ENCODE measurements at regions not wholly inside any gene's neighbourhood (a gene's known extent, or its start where the extent isn't known, plus 50 kb on each side); places are given as distances from the start of the nearest gene placed in this dataset.
"Not testable (repeated sequence)": the region's sequence is repeated elsewhere in the genome, so short reads cannot be mapped to it uniquely, and the experiment has no call there.

DNA sequence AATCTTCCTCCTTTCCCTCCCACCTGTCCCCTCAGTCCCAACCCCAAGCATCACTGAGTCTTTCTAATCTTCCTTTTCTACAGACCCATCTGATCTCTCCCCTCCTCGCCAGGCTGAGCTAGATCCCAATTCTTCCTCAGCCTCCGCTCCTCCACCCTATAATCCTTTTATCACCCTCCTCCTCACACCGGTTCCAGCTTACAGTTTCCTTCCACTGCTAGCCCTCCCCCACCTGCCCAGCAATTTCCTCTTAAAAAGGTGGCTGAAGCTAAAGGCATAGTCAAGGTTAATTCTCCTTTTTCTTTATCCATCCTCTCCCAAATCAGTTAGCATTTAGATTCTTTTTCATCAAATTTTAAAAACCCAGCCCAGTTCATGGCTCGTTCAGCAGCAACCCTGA is 470.6 kb upstream of the NUDT12 start:
- H4K20me1 ChIP-seq (ENCODE audit: insufficient read depth); H3K79me2 ChIP-seq (ENCODE audit: insufficient read depth): not testable (repeated sequence)

DNA sequence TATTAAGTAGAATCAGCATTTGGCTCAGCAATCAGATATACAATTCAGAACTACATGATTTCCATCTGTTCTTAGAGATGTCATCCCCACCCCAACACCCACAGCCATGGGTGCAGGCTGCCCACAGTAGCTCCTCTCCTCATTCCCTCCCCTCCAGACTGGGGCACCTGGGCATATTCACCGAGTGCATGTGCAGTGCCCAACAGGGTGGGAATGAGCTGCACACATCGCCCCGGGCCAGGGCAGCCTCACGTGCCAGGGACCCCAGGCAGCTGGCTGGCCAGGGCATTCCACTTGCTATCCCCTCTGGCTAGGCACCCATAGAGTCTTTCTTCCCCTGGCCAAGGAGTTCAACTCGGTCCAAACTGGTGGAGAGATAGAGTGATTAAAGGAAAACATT is 461.9 kb upstream of the NUDT12 start:
- Histone ChIP-seq H3K9ac (no peak overlapping the region), H3F3A (replicated peaks; ENCODE audit: insufficient read depth) (no peaks in the 10 kb centered on the region), H3K9me2 (no peaks in the 10 kb centered on the region), H3K79me2 (ENCODE audit: insufficient read depth) (no peaks in the 10 kb centered on the region), H3K27ac (ENCODE audit: low read depth in 2 of 2, low read length in 1 of 2) (no peak overlapping the region), H3K36me3 (replicated peaks in 1 of 2; ENCODE audit: control insufficient read depth in 1 of 2, insufficient read depth in 2 of 2, low read length in 1 of 2) (no peaks in the 10 kb centered on the region), H3K4me1 (ENCODE audit: control insufficient read depth in 1 of 2, insufficient read depth in 2 of 2, low read depth in 1 of 2, low read length in 1 of 2) (no peaks in the 10 kb centered on the region), H3K4me2 (no peak overlapping the region), H2AFZ (ENCODE audit: low read depth) (no peak overlapping the region), H3K4me3 (ENCODE audit: low read depth in 2 of 2, low read length in 1 of 2) (no peak overlapping the region), H3K27me3 (ENCODE audit: insufficient read depth) (no peaks in the 10 kb centered on the region), H3K9me3 (no peaks in the 10 kb centered on the region), H4K20me1 (ENCODE audit: insufficient read depth) (no peaks in the 10 kb centered on the region)
- WGBS (ENCODE audit: low lambda C conversion rate) = 51% methylated on average over 4 of the region's 5 CpGs
- ChIA-PET CTCF (no interaction called here), POLR2A (no interaction called here)
- TF ChIP-seq TCF12 (IDR thresholded peaks at IDR 0.05) (no peak), EP300 (IDR thresholded peaks at IDR 0.05; ENCODE audit: borderline replicate concordance in 1 of 2, low read depth in 1 of 2, low read length in 1 of 2) (no peak), NRF1 (IDR thresholded peaks at IDR 0.05; ENCODE audit: low read depth, low read length) (no peak), FOXM1 (IDR thresholded peaks at IDR 0.05; ENCODE audit: low read depth) (no peak), ELF1 (IDR thresholded peaks at IDR 0.05) (no peak), TAF1 (IDR thresholded peaks at IDR 0.05; ENCODE audit: borderline replicate concordance, low read depth, low read length) (no peak), SMC3 (IDR thresholded peaks at IDR 0.05; ENCODE audit: low read depth, low read length) (no peak), EZH2phosphoT487 (IDR thresholded peaks at IDR 0.05; ENCODE audit: borderline replicate concordance, low read depth) (no peak), RXRA (IDR thresholded peaks at IDR 0.05; ENCODE audit: borderline replicate concordance, low read depth) (no peak), POLR2AphosphoS5 (IDR thresholded peaks at IDR 0.05; ENCODE audit: low read depth, low read length) (no peak), MEF2A (IDR thresholded peaks at IDR 0.05; ENCODE audit: borderline replicate concordance, low read depth) (no peak), SIN3A (IDR thresholded peaks at IDR 0.05; ENCODE audit: borderline replicate concordance, low read depth, low read length) (no peak), JUND (IDR thresholded peaks at IDR 0.05) (no peak)
- TF ChIP-seq, protein P1, sequence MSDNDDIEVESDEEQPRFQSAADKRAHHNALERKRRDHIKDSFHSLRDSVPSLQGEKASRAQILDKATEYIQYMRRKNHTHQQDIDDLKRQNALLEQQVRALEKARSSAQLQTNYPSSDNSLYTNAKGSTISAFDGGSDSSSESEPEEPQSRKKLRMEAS (IDR thresholded peaks at IDR 0.05; ENCODE audit: low read depth) = no peak
- TF ChIP-seq, protein P2, sequence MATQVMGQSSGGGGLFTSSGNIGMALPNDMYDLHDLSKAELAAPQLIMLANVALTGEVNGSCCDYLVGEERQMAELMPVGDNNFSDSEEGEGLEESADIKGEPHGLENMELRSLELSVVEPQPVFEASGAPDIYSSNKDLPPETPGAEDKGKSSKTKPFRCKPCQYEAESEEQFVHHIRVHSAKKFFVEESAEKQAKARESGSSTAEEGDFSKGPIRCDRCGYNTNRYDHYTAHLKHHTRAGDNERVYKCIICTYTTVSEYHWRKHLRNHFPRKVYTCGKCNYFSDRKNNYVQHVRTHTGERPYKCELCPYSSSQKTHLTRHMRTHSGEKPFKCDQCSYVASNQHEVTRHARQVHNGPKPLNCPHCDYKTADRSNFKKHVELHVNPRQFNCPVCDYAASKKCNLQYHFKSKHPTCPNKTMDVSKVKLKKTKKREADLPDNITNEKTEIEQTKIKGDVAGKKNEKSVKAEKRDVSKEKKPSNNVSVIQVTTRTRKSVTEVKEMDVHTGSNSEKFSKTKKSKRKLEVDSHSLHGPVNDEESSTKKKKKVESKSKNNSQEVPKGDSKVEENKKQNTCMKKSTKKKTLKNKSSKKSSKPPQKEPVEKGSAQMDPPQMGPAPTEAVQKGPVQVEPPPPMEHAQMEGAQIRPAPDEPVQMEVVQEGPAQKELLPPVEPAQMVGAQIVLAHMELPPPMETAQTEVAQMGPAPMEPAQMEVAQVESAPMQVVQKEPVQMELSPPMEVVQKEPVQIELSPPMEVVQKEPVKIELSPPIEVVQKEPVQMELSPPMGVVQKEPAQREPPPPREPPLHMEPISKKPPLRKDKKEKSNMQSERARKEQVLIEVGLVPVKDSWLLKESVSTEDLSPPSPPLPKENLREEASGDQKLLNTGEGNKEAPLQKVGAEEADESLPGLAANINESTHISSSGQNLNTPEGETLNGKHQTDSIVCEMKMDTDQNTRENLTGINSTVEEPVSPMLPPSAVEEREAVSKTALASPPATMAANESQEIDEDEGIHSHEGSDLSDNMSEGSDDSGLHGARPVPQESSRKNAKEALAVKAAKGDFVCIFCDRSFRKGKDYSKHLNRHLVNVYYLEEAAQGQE (IDR thresholded peaks at IDR 0.05; ENCODE audit: low read depth, low read length) = no peak
- DNase-seq = no peak

More for the DNA sequence above, 470.6 kb upstream of the NUDT12 start:
- H3K4me2 ChIP-seq; H3K4me1 ChIP-seq (ENCODE audit: control insufficient read depth in 1 of 2, insufficient read depth in 2 of 2, low read depth in 1 of 2, low read length in 1 of 2); H3K27me3 ChIP-seq (ENCODE audit: insufficient read depth); H3K9me3 ChIP-seq; H3K4me3 ChIP-seq (ENCODE audit: low read depth in 2 of 2, low read length in 1 of 2); CTCF ChIA-PET; DNase-seq; H3F3A ChIP-seq (replicated peaks; ENCODE audit: insufficient read depth); H3K36me3 ChIP-seq (replicated peaks in 1 of 2; ENCODE audit: control insufficient read depth in 1 of 2, insufficient read depth in 2 of 2, low read length in 1 of 2); POLR2A ChIA-PET; H3K9me2 ChIP-seq; H3K9ac ChIP-seq; H2AFZ ChIP-seq (ENCODE audit: low read depth); H3K27ac ChIP-seq (ENCODE audit: low read depth in 2 of 2, low read length in 1 of 2): not testable (repeated sequence)
- 67% methylated on average over 4 of the region's 4 CpGs for WGBS (ENCODE audit: low lambda C conversion rate)
